ENCODE measurements at regions not wholly inside any gene's neighbourhood (a gene's known extent, or its start where the extent isn't known, plus 50 kb on each side); places are given as distances from the start of the nearest gene placed in this dataset.

- Mint-ChIP-seq H3K27ac (no peak overlapping the region), H3K4me3 (no peak overlapping the region), H3K9me3 (peaks cover 6% of the 10 kb centered on the region), H3K36me3 (ENCODE audit: low read depth) (no peaks in the 10 kb centered on the region), H3K4me1 (peaks cover 34% of the 10 kb centered on the region), H3K27me3 (no peaks in the 10 kb centered on the region)
- DNase-seq (no peak), ATAC-seq (ENCODE audit: low read depth) (no peak)
- no peak for TF ChIP-seq CTCF (IDR thresholded peaks at IDR 0.05)
- intact Hi-C loops (cut with micrococcal nuclease) = loop anchor here (5.0 kb wide), 1 partner anchor 63 kb away; the partner anchor contains the start of gene LSM6
- ChIA-PET CTCF (no interaction called here), POLR2A (no interaction called here)
Observed at GRCh38 chr4:146114066-146114465, 61.5 kb upstream of the LSM6 start.

GRCh38 chr4:146113171-146113570 lies 62.3 kb upstream of the LSM6 start:
- no peak for TF ChIP-seq CTCF (IDR thresholded peaks at IDR 0.05)
- intact Hi-C loops (cut with micrococcal nuclease) = loop anchor here (5.0 kb wide), 1 partner anchor 64 kb away; the partner anchor contains the start of gene LSM6
- ChIA-PET CTCF (no interaction called here), POLR2A (interaction anchor here (1.8 kb wide), 1 partner anchor 54 kb away, joined by 8 read pairs; no protein-coding TSS in a partner anchor)
- Mint-ChIP-seq H3K36me3 (ENCODE audit: low read depth) (no peaks in the 10 kb centered on the region), H3K4me1 (peaks cover 34% of the 10 kb centered on the region), H3K27me3 (no peaks in the 10 kb centered on the region), H3K27ac (no peak overlapping the region), H3K9me3 (peaks cover 6% of the 10 kb centered on the region), H3K4me3 (no peak overlapping the region)
- DNase-seq (no peak), ATAC-seq (ENCODE audit: low read depth) (no peak)

- Mint-ChIP-seq H3K27ac (no peak overlapping the region), H3K4me1 (peaks cover 34% of the 10 kb centered on the region), H3K4me3 (peak overlapping the region; percentile 52), H3K9me3 (peaks cover 1% of the 10 kb centered on the region), H3K27me3 (no peaks in the 10 kb centered on the region), H3K36me3 (ENCODE audit: low read depth) (no peaks in the 10 kb centered on the region)
- DNase-seq (no peak), ATAC-seq (ENCODE audit: low read depth) (no peak)
- TF ChIP-seq CTCF (IDR thresholded peaks at IDR 0.05) = no peak
- intact Hi-C loops (cut with micrococcal nuclease) = loop anchor here (5.0 kb wide), 1 partner anchor 65 kb away; the partner anchor contains the start of gene LSM6
- POLR2A ChIA-PET = interaction anchor here (0.6 to 1.8 kb wide), 3 partner anchors 53 to 174 kb away, joined by 3 to 8 read pairs (median 6); no protein-coding TSS in a partner anchor
- CTCF ChIA-PET = interaction anchor here (2.4 kb wide), 1 partner anchor 17 kb away, joined by 14 read pairs; no protein-coding TSS in a partner anchor
Observed at GRCh38 chr4:146112389-146112788, 63.1 kb upstream of the LSM6 start.

- DNase-seq (no peak), ATAC-seq (ENCODE audit: low read depth) (peak; percentile 88)
- no peaks in the 10 kb centered on the region for H3K27me3 Mint-ChIP-seq
- ChIA-PET CTCF (interaction anchor here (0.6 to 2.4 kb wide), 3 partner anchors 15 to 82 kb away, joined by 3 to 14 read pairs (median 3); no protein-coding TSS in a partner anchor), POLR2A (interaction anchor here (0.9 to 1.6 kb wide), 7 partner anchors 9 to 174 kb away, joined by 3 to 8 read pairs (median 4); no protein-coding TSS in a partner anchor)
- peak overlapping the region; percentile 63 for H3K27ac Mint-ChIP-seq
- intact Hi-C loops (cut with micrococcal nuclease) = loop anchor here (1.0 to 5.0 kb wide), 4 partner anchors 51 to 82 kb away; partner anchors contain the start of gene LSM6
- H3K4me1 Mint-ChIP-seq = peaks cover 34% of the 10 kb centered on the region
- H3K4me3 Mint-ChIP-seq = peak overlapping the region; percentile 33
- no peak for TF ChIP-seq CTCF (IDR thresholded peaks at IDR 0.05)
- no peaks in the 10 kb centered on the region for H3K36me3 Mint-ChIP-seq (ENCODE audit: low read depth)
- H3K9me3 Mint-ChIP-seq = no peaks in the 10 kb centered on the region
Observed at GRCh38 chr4:146110871-146111485, 64.5 kb upstream of the LSM6 start.

GRCh38 chr4:146108756-146109155 lies 66.8 kb upstream of the LSM6 start:
- no peak overlapping the region for H3K4me3 Mint-ChIP-seq
- CTCF ChIA-PET = no interaction called here

More at GRCh38 chr4:146108756-146109155, 66.8 kb upstream of the LSM6 start:
- POLR2A ChIA-PET = no interaction called here
- ATAC-seq (ENCODE audit: low read depth) (no peak), DNase-seq (no peak)
- no peak overlapping the region for H3K27ac Mint-ChIP-seq
- peaks cover 34% of the 10 kb centered on the region for H3K4me1 Mint-ChIP-seq
- intact Hi-C loops (cut with micrococcal nuclease) = no loop called here
- H3K9me3 Mint-ChIP-seq = no peaks in the 10 kb centered on the region
- H3K27me3 Mint-ChIP-seq = no peaks in the 10 kb centered on the region
- H3K36me3 Mint-ChIP-seq (ENCODE audit: low read depth) = no peaks in the 10 kb centered on the region
- TF ChIP-seq CTCF (IDR thresholded peaks at IDR 0.05) = no peak

All from activated B cell treated with CpG ODN at 0.5 μM for 24 hours (primary cell).